H1 (cell line): ENCODE measurements at regions not wholly inside any gene's neighbourhood (a gene's known extent, or its start where the extent isn't known, plus 50 kb on each side); places are given as distances from the start of the nearest gene placed in this dataset.

Source experiments
- CTBP2 ChIP-seq: IDR thresholded peaks from 2 replicates; pipeline ENCODE4 v1.7.0; 2011; ENCODE audit warnings: borderline replicate concordance, mild to moderate bottlenecking, moderate library complexity, mixed read lengths, low read length; ENCODE audit not compliant: insufficient read depth, insufficient read length
- EP300 ChIP-seq, 2 experiments: IDR thresholded peaks; 1 replicate in 1 of 2; 2 replicates in 1 of 2; pipeline ENCODE4 v1.6.1; 2011 to 2012; ENCODE audit warnings: low read depth in 2 of 2, low read length in 2 of 2, mild to moderate bottlenecking in 2 of 2, borderline replicate concordance in 1 of 2, inconsistent platforms in 1 of 2, moderate library complexity in 1 of 2
- EZH2 ChIP-seq: fragments of 200-600 bp; sonication (generic); IDR thresholded peaks from 2 replicates; pipeline ENCODE4 v1.7.1; 2012; ENCODE audit warnings: low read depth, mild to moderate bottlenecking, moderate library complexity, low read length, inconsistent platforms; ENCODE audit not compliant: severe bottlenecking
- FOSL1 ChIP-seq: IDR thresholded peaks from 2 replicates; pipeline ENCODE4 v1.6.1; 2011; ENCODE audit warnings: mild to moderate bottlenecking, low read depth, low read length, moderate library complexity; ENCODE audit not compliant: insufficient read depth
- KDM1A ChIP-seq: fragments of 200-600, 300-600 bp; sonication (generic); IDR thresholded peaks from 2 replicates; pipeline ENCODE4 v1.7.1; 2016; ENCODE audit warnings: mild to moderate bottlenecking, low read length, borderline replicate concordance
- KDM4A ChIP-seq: IDR thresholded peaks from one replicate; pipeline ENCODE4 v1.7.1; 2012; ENCODE audit warnings: low read depth, mild to moderate bottlenecking, moderate library complexity, low read length, inconsistent platforms; ENCODE audit not compliant: severe bottlenecking
- POU5F1 ChIP-seq: IDR thresholded peaks from 2 replicates; pipeline ENCODE4 v1.6.1; 2011; ENCODE audit warnings: low read depth, mild to moderate bottlenecking, low read length, moderate library complexity
- RFX5 ChIP-seq: IDR thresholded peaks from 2 replicates; pipeline ENCODE4 v1.6.1; 2011; ENCODE audit warnings: low read depth, low read length, improper control_type of control experiment, borderline replicate concordance
- SP2 ChIP-seq: IDR thresholded peaks from 2 replicates; pipeline ENCODE4 v1.6.1; 2012; ENCODE audit warnings: mild to moderate bottlenecking, low read length, inconsistent platforms
- TBP ChIP-seq: IDR thresholded peaks from 2 replicates; pipeline ENCODE4 v1.6.1; 2011; ENCODE audit warnings: low read depth, low read length, improper control_type of control experiment
- TF ChIP-seq, protein P1 (sequence below): fragments of 300-600 bp; sonication (generic); IDR thresholded peaks from 2 replicates; pipeline ENCODE4 v1.7.1; 2012; ENCODE audit warnings: low read length, moderate library complexity, mild to moderate bottlenecking, inconsistent platforms; ENCODE audit not compliant: insufficient replicate concordance
- TF ChIP-seq, protein P2 (sequence below): IDR thresholded peaks from 2 replicates; pipeline ENCODE4 v1.6.1; 2012; ENCODE audit warnings: inconsistent platforms

DNA sequence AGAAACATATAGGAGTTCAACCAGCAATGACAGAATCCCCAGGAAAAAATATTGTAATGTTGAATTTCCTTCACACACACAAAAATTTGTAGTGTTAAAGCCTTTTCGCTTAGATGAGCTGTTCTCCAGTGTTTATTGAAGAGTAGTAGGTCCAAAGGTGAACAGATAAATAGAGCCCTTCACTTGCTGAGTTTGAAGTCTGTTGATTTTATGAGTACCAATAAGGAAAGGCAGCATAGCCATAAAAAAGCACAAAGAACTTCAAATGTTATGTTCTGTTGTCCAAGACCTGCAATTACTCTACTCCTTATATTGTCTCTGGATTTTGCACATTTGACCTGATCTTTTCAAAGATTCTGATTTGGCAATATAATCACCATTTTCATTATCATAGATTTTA, 362.7 kb upstream of the B3GALT2 start (continued):
- TF ChIP-seq, protein P1, sequence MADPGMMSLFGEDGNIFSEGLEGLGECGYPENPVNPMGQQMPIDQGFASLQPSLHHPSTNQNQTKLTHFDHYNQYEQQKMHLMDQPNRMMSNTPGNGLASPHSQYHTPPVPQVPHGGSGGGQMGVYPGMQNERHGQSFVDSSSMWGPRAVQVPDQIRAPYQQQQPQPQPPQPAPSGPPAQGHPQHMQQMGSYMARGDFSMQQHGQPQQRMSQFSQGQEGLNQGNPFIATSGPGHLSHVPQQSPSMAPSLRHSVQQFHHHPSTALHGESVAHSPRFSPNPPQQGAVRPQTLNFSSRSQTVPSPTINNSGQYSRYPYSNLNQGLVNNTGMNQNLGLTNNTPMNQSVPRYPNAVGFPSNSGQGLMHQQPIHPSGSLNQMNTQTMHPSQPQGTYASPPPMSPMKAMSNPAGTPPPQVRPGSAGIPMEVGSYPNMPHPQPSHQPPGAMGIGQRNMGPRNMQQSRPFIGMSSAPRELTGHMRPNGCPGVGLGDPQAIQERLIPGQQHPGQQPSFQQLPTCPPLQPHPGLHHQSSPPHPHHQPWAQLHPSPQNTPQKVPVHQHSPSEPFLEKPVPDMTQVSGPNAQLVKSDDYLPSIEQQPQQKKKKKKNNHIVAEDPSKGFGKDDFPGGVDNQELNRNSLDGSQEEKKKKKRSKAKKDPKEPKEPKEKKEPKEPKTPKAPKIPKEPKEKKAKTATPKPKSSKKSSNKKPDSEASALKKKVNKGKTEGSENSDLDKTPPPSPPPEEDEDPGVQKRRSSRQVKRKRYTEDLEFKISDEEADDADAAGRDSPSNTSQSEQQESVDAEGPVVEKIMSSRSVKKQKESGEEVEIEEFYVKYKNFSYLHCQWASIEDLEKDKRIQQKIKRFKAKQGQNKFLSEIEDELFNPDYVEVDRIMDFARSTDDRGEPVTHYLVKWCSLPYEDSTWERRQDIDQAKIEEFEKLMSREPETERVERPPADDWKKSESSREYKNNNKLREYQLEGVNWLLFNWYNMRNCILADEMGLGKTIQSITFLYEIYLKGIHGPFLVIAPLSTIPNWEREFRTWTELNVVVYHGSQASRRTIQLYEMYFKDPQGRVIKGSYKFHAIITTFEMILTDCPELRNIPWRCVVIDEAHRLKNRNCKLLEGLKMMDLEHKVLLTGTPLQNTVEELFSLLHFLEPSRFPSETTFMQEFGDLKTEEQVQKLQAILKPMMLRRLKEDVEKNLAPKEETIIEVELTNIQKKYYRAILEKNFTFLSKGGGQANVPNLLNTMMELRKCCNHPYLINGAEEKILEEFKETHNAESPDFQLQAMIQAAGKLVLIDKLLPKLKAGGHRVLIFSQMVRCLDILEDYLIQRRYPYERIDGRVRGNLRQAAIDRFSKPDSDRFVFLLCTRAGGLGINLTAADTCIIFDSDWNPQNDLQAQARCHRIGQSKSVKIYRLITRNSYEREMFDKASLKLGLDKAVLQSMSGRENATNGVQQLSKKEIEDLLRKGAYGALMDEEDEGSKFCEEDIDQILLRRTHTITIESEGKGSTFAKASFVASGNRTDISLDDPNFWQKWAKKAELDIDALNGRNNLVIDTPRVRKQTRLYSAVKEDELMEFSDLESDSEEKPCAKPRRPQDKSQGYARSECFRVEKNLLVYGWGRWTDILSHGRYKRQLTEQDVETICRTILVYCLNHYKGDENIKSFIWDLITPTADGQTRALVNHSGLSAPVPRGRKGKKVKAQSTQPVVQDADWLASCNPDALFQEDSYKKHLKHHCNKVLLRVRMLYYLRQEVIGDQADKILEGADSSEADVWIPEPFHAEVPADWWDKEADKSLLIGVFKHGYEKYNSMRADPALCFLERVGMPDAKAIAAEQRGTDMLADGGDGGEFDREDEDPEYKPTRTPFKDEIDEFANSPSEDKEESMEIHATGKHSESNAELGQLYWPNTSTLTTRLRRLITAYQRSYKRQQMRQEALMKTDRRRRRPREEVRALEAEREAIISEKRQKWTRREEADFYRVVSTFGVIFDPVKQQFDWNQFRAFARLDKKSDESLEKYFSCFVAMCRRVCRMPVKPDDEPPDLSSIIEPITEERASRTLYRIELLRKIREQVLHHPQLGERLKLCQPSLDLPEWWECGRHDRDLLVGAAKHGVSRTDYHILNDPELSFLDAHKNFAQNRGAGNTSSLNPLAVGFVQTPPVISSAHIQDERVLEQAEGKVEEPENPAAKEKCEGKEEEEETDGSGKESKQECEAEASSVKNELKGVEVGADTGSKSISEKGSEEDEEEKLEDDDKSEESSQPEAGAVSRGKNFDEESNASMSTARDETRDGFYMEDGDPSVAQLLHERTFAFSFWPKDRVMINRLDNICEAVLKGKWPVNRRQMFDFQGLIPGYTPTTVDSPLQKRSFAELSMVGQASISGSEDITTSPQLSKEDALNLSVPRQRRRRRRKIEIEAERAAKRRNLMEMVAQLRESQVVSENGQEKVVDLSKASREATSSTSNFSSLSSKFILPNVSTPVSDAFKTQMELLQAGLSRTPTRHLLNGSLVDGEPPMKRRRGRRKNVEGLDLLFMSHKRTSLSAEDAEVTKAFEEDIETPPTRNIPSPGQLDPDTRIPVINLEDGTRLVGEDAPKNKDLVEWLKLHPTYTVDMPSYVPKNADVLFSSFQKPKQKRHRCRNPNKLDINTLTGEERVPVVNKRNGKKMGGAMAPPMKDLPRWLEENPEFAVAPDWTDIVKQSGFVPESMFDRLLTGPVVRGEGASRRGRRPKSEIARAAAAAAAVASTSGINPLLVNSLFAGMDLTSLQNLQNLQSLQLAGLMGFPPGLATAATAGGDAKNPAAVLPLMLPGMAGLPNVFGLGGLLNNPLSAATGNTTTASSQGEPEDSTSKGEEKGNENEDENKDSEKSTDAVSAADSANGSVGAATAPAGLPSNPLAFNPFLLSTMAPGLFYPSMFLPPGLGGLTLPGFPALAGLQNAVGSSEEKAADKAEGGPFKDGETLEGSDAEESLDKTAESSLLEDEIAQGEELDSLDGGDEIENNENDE: no peak
- TF ChIP-seq KDM1A (no peak), EP300 (IDR thresholded peaks at IDR 0.05; ENCODE audit: borderline replicate concordance in 1 of 2, low read depth in 2 of 2, low read length in 2 of 2) (no peak), POU5F1 (no peak), KDM4A (no peak), CTBP2 (no peak), EZH2 (no peak), RFX5 (no peak), SP2 (no peak), FOSL1 (no peak), TBP (no peak)
- TF ChIP-seq, protein P2, sequence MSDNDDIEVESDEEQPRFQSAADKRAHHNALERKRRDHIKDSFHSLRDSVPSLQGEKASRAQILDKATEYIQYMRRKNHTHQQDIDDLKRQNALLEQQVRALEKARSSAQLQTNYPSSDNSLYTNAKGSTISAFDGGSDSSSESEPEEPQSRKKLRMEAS: no peak
